ENCODE measurements at regions not wholly inside any gene's neighbourhood (a gene's known extent, or its start where the extent isn't known, plus 50 kb on each side); places are given as distances from the start of the nearest gene placed in this dataset.

GRCh38 chr16:86429663-86430062 lies 80.7 kb upstream of the FOXF1 start:
- DNase-seq: no peak

- no peak for DNase-seq
Observed at GRCh38 chr16:86430814-86431213, 79.5 kb upstream of the FOXF1 start.

GRCh38 chr16:86431540-86431939 lies 78.8 kb upstream of the FOXF1 start:
- DNase-seq: no peak

- no peak for DNase-seq
Observed at GRCh38 chr16:86432048-86432447, 78.3 kb upstream of the FOXF1 start.

- DNase-seq: no peak
Observed at GRCh38 chr16:86432691-86433090, 77.6 kb upstream of the FOXF1 start.

GRCh38 chr16:86436466-86437185 lies 73.7 kb upstream of the FOXF1 start:
- DNase-seq: no peak

GRCh38 chr16:86437348-86437747 lies 73.0 kb upstream of the FOXF1 start:
- no peak for DNase-seq

GRCh38 chr16:86442703-86443102 lies 67.6 kb upstream of the FOXF1 start:
- DNase-seq: no peak

- no peak for DNase-seq
Observed at GRCh38 chr16:86443508-86444147, 66.7 kb upstream of the FOXF1 start.

- no peak for DNase-seq
Observed at GRCh38 chr16:86444261-86444660, 66.1 kb upstream of the FOXF1 start.

GRCh38 chr16:86444661-86445060 lies 65.7 kb upstream of the FOXF1 start:
- DNase-seq: no peak

GRCh38 chr16:86446279-86446678 lies 64.0 kb upstream of the FOXF1 start:
- DNase-seq: no peak

- DNase-seq: no peak
Observed at GRCh38 chr16:86447228-86447627, 63.1 kb upstream of the FOXF1 start.

- DNase-seq: no peak
Observed at GRCh38 chr16:86448306-86448890, 61.9 kb upstream of the FOXF1 start.

GRCh38 chr16:86449446-86450095 lies 60.8 kb upstream of the FOXF1 start:
- no peak for DNase-seq

GRCh38 chr16:86450691-86451090 lies 59.6 kb upstream of the FOXF1 start:
- DNase-seq: no peak

- no peak for DNase-seq
Observed at GRCh38 chr16:86452451-86452850, 57.9 kb upstream of the FOXF1 start.

- DNase-seq: no peak
Observed at GRCh38 chr16:86455116-86455515, 55.2 kb upstream of the FOXF1 start.

GRCh38 chr16:86455640-86456039 lies 54.7 kb upstream of the FOXF1 start:
- DNase-seq: no peak

- no peak for DNase-seq
Observed at GRCh38 chr16:86457501-86458148, 52.7 kb upstream of the FOXF1 start.

- no peak for DNase-seq
Observed at GRCh38 chr16:86458149-86458777, 52.1 kb upstream of the FOXF1 start.

GRCh38 chr16:86459266-86459665 lies 51.1 kb upstream of the FOXF1 start:
- no peak for DNase-seq

Measured in activated CD4-positive, alpha-beta T cell treated with anti-CD3 and anti-CD28 coated beads for 4 hours (primary cell).